SH-SY5Y (cell line): ENCODE measurements at regions not wholly inside any gene's neighbourhood (a gene's known extent, or its start where the extent isn't known, plus 50 kb on each side); places are given as distances from the start of the nearest gene placed in this dataset.

Experiments used
- GATA2 ChIP-seq: IDR thresholded peaks from 2 replicates; pipeline ENCODE4 v1.6.1; 2011; ENCODE audit warnings: mild to moderate bottlenecking, low read depth, low read length
- GATA3 ChIP-seq: IDR thresholded peaks from 2 replicates; pipeline ENCODE4 v1.6.1; 2011; ENCODE audit warnings: low read depth, mild to moderate bottlenecking, low read length, moderate library complexity

- TF ChIP-seq GATA3 (no peak), GATA2 (peak; percentile 79)
Observed at GRCh38 chr12:124720681-124721500, 142.8 kb downstream of the SCARB1 start.
